Memory B cell (primary cell): ENCODE measurements at regions not wholly inside any gene's neighbourhood (a gene's known extent, or its start where the extent isn't known, plus 50 kb on each side); places are given as distances from the start of the nearest gene placed in this dataset.
A peak's percentile ranks its signal among the peaks of the same experiment; 100 is the strongest.
"Not testable (repeated sequence)": the region's sequence is repeated elsewhere in the genome, so short reads cannot be mapped to it uniquely, and the experiment has no call there.

Experiments used
- ATAC-seq: fragments of 150-1000 bp; cut with Tn5 transposase; 2 replicates; pipeline ENCODE4 v1.10.0; 2021; ENCODE audit warnings: low read depth, mild to moderate bottlenecking, moderate library complexity
- DNase-seq, 2 donors: peaks; one replicate each; pipeline ENCODE4 v3.0.0; 2022; ENCODE audit warnings: low spot score in 2 of 2
- H3K27ac Mint-ChIP-seq: one replicate; pipeline ENCODE4 v1.8.0; 2022; ENCODE audit warnings: mild to moderate bottlenecking, moderate library complexity, mixed read lengths
- H3K27me3 Mint-ChIP-seq: one replicate; pipeline ENCODE4 v1.8.0; 2022; ENCODE audit warnings: mixed read lengths
- H3K36me3 Mint-ChIP-seq: one replicate; pipeline ENCODE4 v1.8.0; 2022; ENCODE audit warnings: mild to moderate bottlenecking, mixed read lengths
- H3K4me1 Mint-ChIP-seq: one replicate; pipeline ENCODE4 v1.8.0; 2022; ENCODE audit warnings: mixed read lengths
- H3K4me3 Mint-ChIP-seq: one replicate; pipeline ENCODE4 v1.8.0; 2022; ENCODE audit warnings: mild to moderate bottlenecking, moderate library complexity, mixed read lengths
- H3K9me3 Mint-ChIP-seq: one replicate; pipeline ENCODE4 v1.8.0; 2022; ENCODE audit warnings: mixed read lengths

- Mint-ChIP-seq H3K27ac (no peak overlapping the region), H3K9me3 (peaks cover 2% of the 10 kb centered on the region), H3K36me3 (no peaks in the 10 kb centered on the region), H3K4me1 (no peaks in the 10 kb centered on the region), H3K27me3 (peaks cover 7% of the 10 kb centered on the region), H3K4me3 (no peak overlapping the region)
- DNase-seq (no peak), ATAC-seq (no peak)
Measured at GRCh38 chr10:78604721-78605120, 464.0 kb upstream of the ZMIZ1 start.

GRCh38 chr10:78605800-78606350 is 462.9 kb upstream of the ZMIZ1 start:
- no peak overlapping the region for H3K27ac Mint-ChIP-seq
- peaks cover 2% of the 10 kb centered on the region for H3K36me3 Mint-ChIP-seq
- ATAC-seq (no peak), DNase-seq (no peak)
- H3K4me1 Mint-ChIP-seq = no peaks in the 10 kb centered on the region
- H3K4me3 Mint-ChIP-seq = no peak overlapping the region
- peaks cover 7% of the 10 kb centered on the region for H3K27me3 Mint-ChIP-seq
- peaks cover 7% of the 10 kb centered on the region for H3K9me3 Mint-ChIP-seq

- not testable (repeated sequence) for H3K27me3 Mint-ChIP-seq, ATAC-seq, H3K36me3 Mint-ChIP-seq, H3K27ac Mint-ChIP-seq, H3K4me3 Mint-ChIP-seq, H3K4me1 Mint-ChIP-seq, H3K9me3 Mint-ChIP-seq, DNase-seq
Measured at GRCh38 chr10:78606766-78607165, 462.0 kb upstream of the ZMIZ1 start.

GRCh38 chr10:78609976-78610375 is 458.8 kb upstream of the ZMIZ1 start:
- no peak overlapping the region for H3K4me3 Mint-ChIP-seq
- no peak overlapping the region for H3K27ac Mint-ChIP-seq
- H3K4me1 Mint-ChIP-seq = no peaks in the 10 kb centered on the region
- peaks cover 4% of the 10 kb centered on the region for H3K36me3 Mint-ChIP-seq
- H3K9me3 Mint-ChIP-seq = peaks cover 9% of the 10 kb centered on the region
- ATAC-seq = no peak
- peaks cover 9% of the 10 kb centered on the region for H3K27me3 Mint-ChIP-seq
- DNase-seq = no peak

- peak overlapping the region; percentile 35 for H3K27ac Mint-ChIP-seq
- peaks cover 20% of the 10 kb centered on the region for H3K27me3 Mint-ChIP-seq
- no peak for DNase-seq
- H3K36me3 Mint-ChIP-seq = peaks cover 4% of the 10 kb centered on the region
- ATAC-seq = no peak
- H3K9me3 Mint-ChIP-seq = peaks cover 9% of the 10 kb centered on the region
- no peaks in the 10 kb centered on the region for H3K4me1 Mint-ChIP-seq
- H3K4me3 Mint-ChIP-seq = no peak overlapping the region
Measured at GRCh38 chr10:78613132-78613531, 455.6 kb upstream of the ZMIZ1 start.

- Mint-ChIP-seq H3K27me3 (peaks cover 20% of the 10 kb centered on the region), H3K9me3 (peaks cover 7% of the 10 kb centered on the region), H3K36me3 (peaks cover 4% of the 10 kb centered on the region), H3K27ac (no peak overlapping the region), H3K4me3 (no peak overlapping the region), H3K4me1 (no peaks in the 10 kb centered on the region)
- ATAC-seq = no peak
- DNase-seq = no peak
Measured at GRCh38 chr10:78614267-78614666, 454.5 kb upstream of the ZMIZ1 start.

- DNase-seq = no peak
- peaks cover 20% of the 10 kb centered on the region for H3K27me3 Mint-ChIP-seq
- peaks cover 7% of the 10 kb centered on the region for H3K9me3 Mint-ChIP-seq
- no peak overlapping the region for H3K4me3 Mint-ChIP-seq
- H3K27ac Mint-ChIP-seq = no peak overlapping the region
- H3K4me1 Mint-ChIP-seq = no peaks in the 10 kb centered on the region
- no peak for ATAC-seq
- peaks cover 4% of the 10 kb centered on the region for H3K36me3 Mint-ChIP-seq
Measured at GRCh38 chr10:78614744-78615143, 454.0 kb upstream of the ZMIZ1 start.

GRCh38 chr10:78616125-78616695 is 452.6 kb upstream of the ZMIZ1 start:
- Mint-ChIP-seq H3K36me3 (peaks cover 1% of the 10 kb centered on the region), H3K27me3 (peaks cover 22% of the 10 kb centered on the region), H3K4me1 (no peaks in the 10 kb centered on the region), H3K27ac (no peak overlapping the region), H3K4me3 (no peak overlapping the region), H3K9me3 (peaks cover 2% of the 10 kb centered on the region)
- ATAC-seq (no peak), DNase-seq (no peak)

GRCh38 chr10:78617115-78617514 is 451.7 kb upstream of the ZMIZ1 start:
- DNase-seq (no peak), ATAC-seq (no peak)
- H3K36me3 Mint-ChIP-seq = peaks cover 1% of the 10 kb centered on the region
- peaks cover 22% of the 10 kb centered on the region for H3K27me3 Mint-ChIP-seq
- no peak overlapping the region for H3K27ac Mint-ChIP-seq
- peaks cover 2% of the 10 kb centered on the region for H3K9me3 Mint-ChIP-seq
- no peaks in the 10 kb centered on the region for H3K4me1 Mint-ChIP-seq
- H3K4me3 Mint-ChIP-seq = no peak overlapping the region

- Mint-ChIP-seq H3K36me3 (peaks cover 1% of the 10 kb centered on the region), H3K4me3 (no peak overlapping the region), H3K27me3 (peaks cover 19% of the 10 kb centered on the region), H3K4me1 (no peaks in the 10 kb centered on the region), H3K9me3 (peaks cover 2% of the 10 kb centered on the region), H3K27ac (no peak overlapping the region)
- DNase-seq (no peak), ATAC-seq (no peak)
Measured at GRCh38 chr10:78617631-78618030, 451.1 kb upstream of the ZMIZ1 start.

GRCh38 chr10:78618050-78618449 is 450.7 kb upstream of the ZMIZ1 start:
- H3K9me3 Mint-ChIP-seq = peaks cover under 1% of the 10 kb centered on the region
- H3K4me3 Mint-ChIP-seq = no peak overlapping the region
- no peaks in the 10 kb centered on the region for H3K4me1 Mint-ChIP-seq
- H3K27me3 Mint-ChIP-seq = peaks cover 17% of the 10 kb centered on the region
- no peak overlapping the region for H3K27ac Mint-ChIP-seq
- DNase-seq = no peak
- no peaks in the 10 kb centered on the region for H3K36me3 Mint-ChIP-seq
- no peak for ATAC-seq

- Mint-ChIP-seq H3K4me3 (no peak overlapping the region), H3K9me3 (no peaks in the 10 kb centered on the region), H3K27me3 (peaks cover 17% of the 10 kb centered on the region), H3K27ac (no peak overlapping the region), H3K4me1 (no peaks in the 10 kb centered on the region), H3K36me3 (no peaks in the 10 kb centered on the region)
- ATAC-seq = no peak
- no peak for DNase-seq
Measured at GRCh38 chr10:78619115-78619851, 449.5 kb upstream of the ZMIZ1 start.

GRCh38 chr10:78619896-78620295 is 448.9 kb upstream of the ZMIZ1 start:
- DNase-seq (no peak), ATAC-seq (no peak)
- H3K27ac Mint-ChIP-seq = no peak overlapping the region
- no peak overlapping the region for H3K4me3 Mint-ChIP-seq
- no peaks in the 10 kb centered on the region for H3K36me3 Mint-ChIP-seq
- H3K4me1 Mint-ChIP-seq = no peaks in the 10 kb centered on the region
- H3K27me3 Mint-ChIP-seq = peaks cover 17% of the 10 kb centered on the region
- no peaks in the 10 kb centered on the region for H3K9me3 Mint-ChIP-seq

- ATAC-seq (no peak), DNase-seq (no peak)
- Mint-ChIP-seq H3K4me3 (no peak overlapping the region), H3K4me1 (no peaks in the 10 kb centered on the region), H3K9me3 (no peaks in the 10 kb centered on the region), H3K27me3 (peaks cover 12% of the 10 kb centered on the region), H3K27ac (no peak overlapping the region), H3K36me3 (no peaks in the 10 kb centered on the region)
Measured at GRCh38 chr10:78620985-78621799, 447.6 kb upstream of the ZMIZ1 start.
